Liver (tissue), 7 donors: ENCODE measurements at regions not wholly inside any gene's neighbourhood (a gene's known extent, or its start where the extent isn't known, plus 50 kb on each side); places are given as distances from the start of the nearest gene placed in this dataset.
"Not testable (repeated sequence)": the region's sequence is repeated elsewhere in the genome, so short reads cannot be mapped to it uniquely, and the experiment has no call there.

Experiments used
- DNase-seq: peaks from one replicate; pipeline ENCODE4 v3.0.0-alpha.2; 2017; ENCODE audit warnings: low spot score
- H3K27ac ChIP-seq, 2 donors: one replicate each; pipeline ENCODE4 v1.7.0; 2013; ENCODE audit warnings: inconsistent platforms in 2 of 2, low read length in 2 of 2, control low read depth in 1 of 2, low read depth in 1 of 2, mild to moderate bottlenecking in 1 of 2
- H3K27me3 ChIP-seq, 4 donors: one replicate each; pipeline versions ENCODE4 v1.6.1 to v1.7.0; 2013; ENCODE audit warnings: low read length in 3 of 4, inconsistent platforms in 1 of 4, mild to moderate bottlenecking in 1 of 4, moderate library complexity in 1 of 4; ENCODE audit not compliant: control insufficient read depth in 4 of 4, insufficient read depth in 4 of 4
- H3K36me3 ChIP-seq, 4 donors: one replicate each; pipeline versions ENCODE4 v1.6.1 to v1.7.0; 2013; ENCODE audit warnings: low read length in 3 of 4, mild to moderate bottlenecking in 3 of 4, low read depth in 1 of 4, moderate library complexity in 1 of 4; ENCODE audit not compliant: control insufficient read depth in 4 of 4, insufficient read depth in 3 of 4
- H3K4me1 ChIP-seq, 4 donors: one replicate each; pipeline versions ENCODE4 v1.6.1 to v1.7.0; 2013; ENCODE audit warnings: low read length in 3 of 4, mild to moderate bottlenecking in 3 of 4, moderate library complexity in 1 of 4; ENCODE audit not compliant: control insufficient read depth in 4 of 4, insufficient read depth in 4 of 4
- H3K4me3 ChIP-seq, 3 donors: one replicate each; pipeline versions ENCODE4 v1.6.1 to v1.7.0; 2013; ENCODE audit warnings: low read length in 3 of 3, control low read depth in 1 of 3, low read depth in 1 of 3, mild to moderate bottlenecking in 1 of 3
- H3K9ac ChIP-seq, 2 donors: one replicate each; pipeline ENCODE4 v1.7.0; 2013; ENCODE audit warnings: low read length in 2 of 2, mild to moderate bottlenecking in 2 of 2, moderate library complexity in 2 of 2, control low read depth in 1 of 2, low read depth in 1 of 2
- H3K9me3 ChIP-seq, 4 donors: one replicate each; pipeline versions ENCODE4 v1.6.1 to v1.7.0; 2013; ENCODE audit warnings: low read length in 3 of 4; ENCODE audit not compliant: control insufficient read depth in 4 of 4
- EGR1 ChIP-seq, 2 donors: IDR thresholded peaks; 2 replicates each; pipeline ENCODE4 v1.6.1; 2016 to 2018; ENCODE audit warnings: antibody characterized with exemption in 2 of 2, low read depth in 2 of 2
- GABPA ChIP-seq, 2 donors: IDR thresholded peaks in 1 of 2; conservative IDR thresholded peaks in 1 of 2; 2 replicates each; pipeline ENCODE4 v1.6.1; 2016; ENCODE audit warnings: antibody characterized with exemption in 2 of 2, mild to moderate bottlenecking in 1 of 2, moderate library complexity in 1 of 2
- HNF4G ChIP-seq: IDR thresholded peaks from 2 replicates; pipeline ENCODE4 v1.6.1; 2016; ENCODE audit warnings: antibody characterized with exemption
- RAD21 ChIP-seq, 2 donors: IDR thresholded peaks; 2 replicates each; pipeline ENCODE4 v1.6.1; 2016; ENCODE audit warnings: antibody characterized with exemption in 2 of 2, mild to moderate bottlenecking in 2 of 2
- RXRA ChIP-seq, 2 donors: IDR thresholded peaks; 2 replicates each; pipeline ENCODE4 v1.6.1; 2017 to 2018; ENCODE audit warnings: antibody characterized with exemption in 2 of 2, mild to moderate bottlenecking in 1 of 2
- WGBS: extraction: QIAGEN DNeasy Blood & Tissue Kit; methylation state at CpG from one replicate; pipeline ENCODE4 v1.1.7; 2013; 5-methylcytosine and 5-hydroxymethylcytosine counted together
- TF ChIP-seq, protein P1 (sequence below): IDR thresholded peaks from 2 replicates; pipeline ENCODE4 v1.6.1; 2016; ENCODE audit warnings: antibody characterized with exemption
- donor health status: healthy.
- donor health status: healthy.
- donor health status: healthy.
- donor health status: healthy.

DNA sequence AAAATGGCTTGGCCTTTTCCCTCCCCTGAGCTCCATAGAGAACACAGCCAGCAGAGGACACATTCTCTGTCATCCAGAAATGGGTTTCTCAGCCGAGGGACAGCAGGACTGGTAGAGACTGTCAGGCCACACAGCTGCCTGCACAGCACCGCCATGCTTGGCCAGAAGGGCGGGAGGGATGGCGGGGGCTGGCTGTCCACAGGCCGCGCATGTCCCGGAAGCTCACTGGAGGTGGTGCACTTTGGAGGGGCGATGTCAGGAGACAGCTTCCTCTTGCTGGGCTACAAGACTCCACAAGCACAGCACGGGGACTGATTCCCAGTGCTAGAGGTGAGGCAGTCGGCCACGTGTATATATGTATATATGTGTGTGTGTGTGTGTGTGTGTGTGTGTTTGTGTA, 125.3 kb downstream of the GOLGA6L4 start:
- not testable (repeated sequence) for H3K27ac ChIP-seq, H3K27me3 ChIP-seq, DNase-seq, H3K4me3 ChIP-seq, H3K36me3 ChIP-seq, H3K9me3 ChIP-seq, H3K9ac ChIP-seq, H3K4me1 ChIP-seq
- no CpG with 5 or more reads among the region's 11 CpGs for WGBS

DNA sequence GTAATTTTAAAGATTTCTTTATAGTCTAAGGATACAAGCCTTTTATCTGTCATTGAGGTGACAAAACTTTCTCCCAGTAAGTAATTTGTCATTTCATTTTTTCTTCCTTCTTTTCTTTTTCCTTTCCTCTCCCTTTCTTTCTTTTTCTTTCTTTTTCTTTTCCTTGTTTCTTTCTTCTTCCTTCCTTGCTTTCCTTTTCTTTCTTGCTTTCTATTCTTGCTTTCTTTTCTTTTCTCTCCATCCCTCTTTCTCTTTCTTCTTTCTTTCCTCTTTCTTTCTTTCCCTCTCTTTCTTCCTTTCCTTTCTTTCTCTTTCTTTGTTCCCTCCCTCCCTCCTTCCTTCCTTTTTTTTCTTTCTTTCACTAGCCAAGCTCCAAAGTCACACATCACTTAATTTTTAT, 148.8 kb downstream of the GOLGA6L4 start:
- H3K27me3 ChIP-seq, H3K4me3 ChIP-seq, H3K9me3 ChIP-seq, H3K36me3 ChIP-seq, H3K9ac ChIP-seq, H3K4me1 ChIP-seq, H3K27ac ChIP-seq, DNase-seq: not testable (repeated sequence)

DNA sequence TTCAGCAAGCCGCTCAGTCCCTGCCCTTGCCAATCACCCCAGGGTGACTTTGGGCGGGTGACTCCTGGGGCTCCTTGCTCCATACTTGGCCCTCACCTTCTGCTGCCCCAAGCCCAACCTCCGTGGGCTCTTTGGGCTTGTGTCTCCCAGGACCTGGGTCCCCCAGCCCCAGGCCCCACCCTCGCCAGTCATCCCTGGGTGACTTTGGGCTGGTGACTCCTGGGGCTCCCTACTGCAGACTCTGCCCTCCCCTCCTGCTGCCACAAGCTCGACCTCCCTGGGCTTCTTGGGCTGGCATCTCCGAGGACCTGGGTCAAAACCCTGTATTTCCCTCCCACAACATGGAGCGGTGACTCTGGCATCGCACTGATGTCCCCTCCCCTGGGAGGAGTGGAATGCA, 151.5 kb downstream of the GOLGA6L4 start:
- H3K9me3 ChIP-seq = no peaks in the 10 kb centered on the region
- no peak overlapping the region for H3K4me3 ChIP-seq
- WGBS = 65% methylated on average over 8 of the region's 8 CpGs
- H3K9ac ChIP-seq = no peak overlapping the region
- no peaks in the 10 kb centered on the region for H3K4me1 ChIP-seq
- no peak for DNase-seq
- H3K36me3 ChIP-seq = no peaks in the 10 kb centered on the region
- H3K27me3 ChIP-seq = no peaks in the 10 kb centered on the region
- TF ChIP-seq EGR1 (IDR thresholded peaks at IDR 0.05; ENCODE audit: low read depth in 2 of 2) = no peak
- TF ChIP-seq HNF4G = no peak
- TF ChIP-seq, protein P1, sequence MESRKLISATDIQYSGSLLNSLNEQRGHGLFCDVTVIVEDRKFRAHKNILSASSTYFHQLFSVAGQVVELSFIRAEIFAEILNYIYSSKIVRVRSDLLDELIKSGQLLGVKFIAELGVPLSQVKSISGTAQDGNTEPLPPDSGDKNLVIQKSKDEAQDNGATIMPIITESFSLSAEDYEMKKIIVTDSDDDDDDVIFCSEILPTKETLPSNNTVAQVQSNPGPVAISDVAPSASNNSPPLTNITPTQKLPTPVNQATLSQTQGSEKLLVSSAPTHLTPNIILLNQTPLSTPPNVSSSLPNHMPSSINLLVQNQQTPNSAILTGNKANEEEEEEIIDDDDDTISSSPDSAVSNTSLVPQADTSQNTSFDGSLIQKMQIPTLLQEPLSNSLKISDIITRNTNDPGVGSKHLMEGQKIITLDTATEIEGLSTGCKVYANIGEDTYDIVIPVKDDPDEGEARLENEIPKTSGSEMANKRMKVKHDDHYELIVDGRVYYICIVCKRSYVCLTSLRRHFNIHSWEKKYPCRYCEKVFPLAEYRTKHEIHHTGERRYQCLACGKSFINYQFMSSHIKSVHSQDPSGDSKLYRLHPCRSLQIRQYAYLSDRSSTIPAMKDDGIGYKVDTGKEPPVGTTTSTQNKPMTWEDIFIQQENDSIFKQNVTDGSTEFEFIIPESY = no peak
- no peak for TF ChIP-seq GABPA (IDR thresholded peaks at IDR 0.05 in 1 of 2, conservative IDR thresholded peaks at IDR 0.05 in 1 of 2)
- TF ChIP-seq RXRA (IDR thresholded peaks at IDR 0.05) = no peak
- no peak for TF ChIP-seq RAD21 (IDR thresholded peaks at IDR 0.05)
- no peak overlapping the region for H3K27ac ChIP-seq

DNA sequence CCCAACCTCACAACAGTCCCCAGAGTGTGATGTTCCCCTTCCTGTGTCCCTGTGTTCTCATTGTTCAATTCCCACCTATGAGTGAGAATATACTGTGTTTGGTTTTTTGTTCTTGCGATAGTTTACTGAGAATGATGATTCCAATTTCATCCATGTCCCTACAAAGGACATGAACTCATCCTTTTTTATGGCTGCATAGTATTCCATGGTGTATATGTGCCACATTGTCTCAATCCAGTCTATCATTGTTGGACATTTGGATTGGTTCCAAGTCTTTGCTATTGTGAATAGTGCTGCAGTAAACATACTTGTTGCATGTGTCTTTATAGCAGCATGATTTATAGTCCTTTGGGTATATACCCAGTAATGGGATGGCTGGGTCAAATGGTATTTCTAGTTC, 152.6 kb downstream of the GOLGA6L4 start:
- WGBS = 96% methylated on average over 1 of the region's 1 CpG
- DNase-seq, H3K27ac ChIP-seq, H3K27me3 ChIP-seq, H3K9me3 ChIP-seq, H3K9ac ChIP-seq, H3K36me3 ChIP-seq, H3K4me3 ChIP-seq, H3K4me1 ChIP-seq: not testable (repeated sequence)

DNA sequence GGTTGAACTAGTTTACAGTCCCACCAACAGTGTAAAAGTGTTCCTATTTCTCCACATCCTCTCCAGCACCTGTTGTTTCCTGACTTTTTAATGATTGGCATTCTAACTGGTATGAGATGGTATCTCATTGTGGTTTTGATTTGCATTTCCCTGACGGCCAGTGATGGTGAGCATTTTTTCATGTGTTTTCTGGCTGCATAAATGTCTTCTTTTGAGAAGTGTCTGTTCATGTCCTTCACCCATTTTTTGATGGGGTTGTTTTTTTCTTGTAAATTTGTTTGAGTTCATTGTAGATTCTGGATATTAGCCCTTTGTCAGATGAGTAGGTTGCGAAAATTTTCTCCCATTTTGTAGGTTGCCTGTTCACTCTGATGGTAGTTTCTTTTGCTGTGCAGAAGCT, 153.1 kb downstream of the GOLGA6L4 start:
- not testable (repeated sequence) for H3K4me1 ChIP-seq, H3K27me3 ChIP-seq, H3K36me3 ChIP-seq, H3K9ac ChIP-seq, H3K27ac ChIP-seq, H3K4me3 ChIP-seq, H3K9me3 ChIP-seq, DNase-seq
- WGBS = 56% methylated on average over 1 of the region's 2 CpGs

DNA sequence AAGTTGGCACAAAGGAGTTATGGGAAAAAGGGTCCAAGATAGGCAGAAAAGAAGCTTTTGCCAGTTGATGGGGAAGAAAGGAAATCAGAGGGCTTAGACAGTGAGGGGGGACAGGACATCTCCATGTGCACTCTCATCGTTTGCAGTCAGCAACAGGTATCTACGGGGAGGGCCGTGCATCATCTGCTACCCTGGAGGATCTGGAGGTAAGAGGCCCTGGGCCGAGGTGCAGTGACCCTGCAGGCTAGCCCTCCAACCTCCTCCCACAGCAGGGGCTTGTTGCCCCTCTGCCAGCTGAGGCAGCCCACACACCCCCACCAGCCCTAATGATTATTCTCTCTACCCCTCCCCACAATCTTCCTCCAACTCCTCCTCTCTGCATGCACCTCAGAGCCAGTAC, 154.8 kb downstream of the GOLGA6L4 start:
- DNase-seq, H3K27me3 ChIP-seq: not testable (repeated sequence)

More for the DNA sequence above, 154.8 kb downstream of the GOLGA6L4 start:
- not testable (repeated sequence) for H3K4me3 ChIP-seq, H3K36me3 ChIP-seq, H3K27ac ChIP-seq, H3K4me1 ChIP-seq, H3K9ac ChIP-seq, H3K9me3 ChIP-seq
- WGBS = 68% methylated on average over 4 of the region's 4 CpGs
